Transverse colon (tissue), 4 donors: ENCODE measurements at regions not wholly inside any gene's neighbourhood (a gene's known extent, or its start where the extent isn't known, plus 50 kb on each side); places are given as distances from the start of the nearest gene placed in this dataset.

Experiments used
- POLR2A ChIP-seq: fragments of 450-650 bp; IDR thresholded peaks from one replicate; pipeline ENCODE4 v1.6.1; 2016; ENCODE audit warnings: antibody characterized with exemption, mild to moderate bottlenecking, moderate library complexity
- POLR2AphosphoS5 ChIP-seq, 3 donors: sonication (generic); formaldehyde crosslinking; IDR thresholded peaks; one replicate each; pipeline ENCODE4 v1.6.1; 2016; ENCODE audit warnings: antibody characterized with exemption in 3 of 3
- TF ChIP-seq, protein P1 (sequence below), 5 experiments: fragments of 200-600 bp in 3 of 5; fragments of 450-650 bp in 2 of 5; sonication (generic) in 3 of 5; IDR thresholded peaks; 1 replicate in 2 of 5; 2 replicates in 3 of 5; pipeline ENCODE4 v1.5.1; 2016 to 2017; ENCODE audit warnings: antibody characterized with exemption in 5 of 5, inconsistent platforms in 3 of 5, mild to moderate bottlenecking in 2 of 5, moderate library complexity in 1 of 5

DNA sequence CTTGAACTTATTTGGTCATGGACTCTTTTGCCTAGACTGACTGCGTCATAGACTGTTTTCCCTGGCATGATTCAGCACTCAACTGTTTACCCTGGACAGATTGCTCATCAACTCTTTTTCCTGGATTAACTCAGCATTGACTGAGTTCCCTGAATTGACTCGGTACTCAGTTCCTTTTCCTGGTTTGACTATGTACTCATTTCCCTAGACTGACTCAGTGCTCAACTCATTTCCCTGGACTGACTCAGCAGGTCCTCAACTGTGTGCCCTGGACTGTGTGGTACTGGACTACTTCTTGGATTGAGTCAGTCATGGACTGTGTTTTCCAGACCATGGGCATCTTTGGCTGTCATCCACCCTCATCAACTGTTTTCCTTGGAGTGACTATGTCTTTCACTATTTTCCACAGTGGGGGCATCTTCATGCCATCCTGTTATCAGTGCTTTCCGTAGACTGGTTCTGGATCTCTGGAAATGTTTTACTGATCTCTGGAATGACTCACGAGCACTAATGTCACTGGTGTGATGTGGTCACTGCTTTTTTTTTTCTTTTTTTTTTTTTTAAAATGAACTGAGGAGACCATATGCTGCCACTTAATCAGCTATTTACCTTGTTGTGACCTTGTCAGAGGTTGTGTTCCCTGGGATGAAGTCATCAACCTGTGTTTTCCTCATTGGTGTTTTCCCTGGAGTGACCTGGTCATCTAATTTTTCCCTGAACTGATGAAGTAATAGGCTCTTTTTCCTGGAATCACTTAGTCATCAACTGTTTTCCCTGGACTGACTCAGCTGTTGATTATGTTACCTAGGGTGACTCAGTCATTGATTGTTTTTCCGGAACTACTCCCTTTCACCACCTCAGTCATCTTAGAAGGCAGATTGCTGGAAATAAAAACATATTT, 1225.5 kb downstream of the NLGN4Y start:
- TF ChIP-seq POLR2AphosphoS5 (IDR thresholded peaks at IDR 0.05) = no peak
- TF ChIP-seq, protein P1, sequence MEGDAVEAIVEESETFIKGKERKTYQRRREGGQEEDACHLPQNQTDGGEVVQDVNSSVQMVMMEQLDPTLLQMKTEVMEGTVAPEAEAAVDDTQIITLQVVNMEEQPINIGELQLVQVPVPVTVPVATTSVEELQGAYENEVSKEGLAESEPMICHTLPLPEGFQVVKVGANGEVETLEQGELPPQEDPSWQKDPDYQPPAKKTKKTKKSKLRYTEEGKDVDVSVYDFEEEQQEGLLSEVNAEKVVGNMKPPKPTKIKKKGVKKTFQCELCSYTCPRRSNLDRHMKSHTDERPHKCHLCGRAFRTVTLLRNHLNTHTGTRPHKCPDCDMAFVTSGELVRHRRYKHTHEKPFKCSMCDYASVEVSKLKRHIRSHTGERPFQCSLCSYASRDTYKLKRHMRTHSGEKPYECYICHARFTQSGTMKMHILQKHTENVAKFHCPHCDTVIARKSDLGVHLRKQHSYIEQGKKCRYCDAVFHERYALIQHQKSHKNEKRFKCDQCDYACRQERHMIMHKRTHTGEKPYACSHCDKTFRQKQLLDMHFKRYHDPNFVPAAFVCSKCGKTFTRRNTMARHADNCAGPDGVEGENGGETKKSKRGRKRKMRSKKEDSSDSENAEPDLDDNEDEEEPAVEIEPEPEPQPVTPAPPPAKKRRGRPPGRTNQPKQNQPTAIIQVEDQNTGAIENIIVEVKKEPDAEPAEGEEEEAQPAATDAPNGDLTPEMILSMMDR (IDR thresholded peaks at IDR 0.05) = no peak
- TF ChIP-seq POLR2A = no peak
